GM11168 (cell line): ENCODE measurements at regions not wholly inside any gene's neighbourhood (a gene's known extent, or its start where the extent isn't known, plus 50 kb on each side); places are given as distances from the start of the nearest gene placed in this dataset.

Source experiments
- in situ Hi-C: fragments of 300-500 bp; cut with MboI; formaldehyde crosslinking; loops from one replicate; pipeline ENCODE4 v1.12.0; 2022; ENCODE audit warnings: low sequenced_read_pairs; ENCODE audit not compliant: unreplicated experiment

DNA sequence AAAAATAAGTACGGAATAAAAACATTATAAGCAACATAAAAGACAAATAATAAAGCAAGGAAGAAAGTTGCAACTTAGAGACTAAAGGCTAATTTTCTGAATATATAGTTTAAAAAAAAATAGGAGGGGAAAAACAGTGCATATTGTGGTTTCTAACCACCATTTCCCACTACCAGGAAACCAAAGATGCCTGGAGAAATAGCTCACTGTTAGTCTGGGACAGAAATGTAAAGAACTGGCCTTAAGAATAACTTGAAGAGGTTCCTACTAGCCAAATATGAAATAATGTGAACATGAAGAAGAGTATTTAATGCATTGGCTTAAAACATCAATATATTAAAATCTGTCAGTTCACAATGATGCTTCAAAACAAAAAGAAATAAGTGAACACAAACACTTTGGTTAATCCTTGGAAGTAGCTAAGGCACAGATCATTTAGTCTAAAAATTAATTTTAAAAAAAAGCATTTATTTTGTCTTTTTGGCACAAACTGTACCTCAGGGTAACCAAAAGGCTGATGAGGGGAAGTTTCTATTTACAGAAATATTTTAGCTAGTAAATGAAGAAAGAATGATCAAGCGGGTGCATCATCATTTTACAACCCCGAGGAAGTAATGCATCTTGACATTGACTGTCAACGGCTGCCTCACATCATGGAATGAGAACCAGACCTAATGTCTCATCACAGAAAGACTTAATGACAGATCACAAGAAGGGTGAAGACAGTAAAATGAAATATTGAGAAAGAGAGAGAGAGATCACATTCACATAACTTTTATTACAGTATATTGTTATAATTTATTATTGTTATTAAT, 297.2 kb upstream of the LDB2 start:
- in situ Hi-C loops, result no loop called here

GRCh38 chr4:17194586-17194985, 296.1 kb upstream of the LDB2 start:
- in situ Hi-C loops, result no loop called here

DNA sequence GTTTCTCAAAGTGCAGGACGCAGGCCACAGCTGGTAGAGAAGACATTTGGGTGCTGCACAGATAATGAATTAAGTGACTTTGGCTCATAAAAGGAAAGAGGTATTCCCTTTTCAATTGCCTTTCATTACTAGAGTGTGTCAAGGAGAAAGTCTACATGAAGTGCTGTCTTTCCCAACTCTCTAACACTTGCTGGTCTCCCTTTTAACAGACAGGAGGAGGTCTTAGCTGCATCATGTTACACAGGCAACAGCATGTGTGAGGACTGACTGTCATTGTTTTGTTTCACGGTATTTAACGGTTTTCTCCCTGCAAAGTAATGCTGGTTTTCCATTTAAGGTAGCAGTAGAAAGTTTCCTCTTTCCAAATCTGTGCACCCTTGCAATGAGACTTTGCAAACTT, 291.3 kb upstream of the LDB2 start:
- in situ Hi-C loops, result no loop called here

- in situ Hi-C loops, result no loop called here
These were observed 290.9 kb upstream of the LDB2 start for GRCh38 chr4:17189401-17189720.

GRCh38 chr4:17188547-17189400, 290.3 kb upstream of the LDB2 start:
- in situ Hi-C loops, result no loop called here

GRCh38 chr4:17188125-17188524, 289.7 kb upstream of the LDB2 start:
- in situ Hi-C loops, result no loop called here

- in situ Hi-C loops, result no loop called here
These were observed 288.6 kb upstream of the LDB2 start for GRCh38 chr4:17187003-17187402.

DNA sequence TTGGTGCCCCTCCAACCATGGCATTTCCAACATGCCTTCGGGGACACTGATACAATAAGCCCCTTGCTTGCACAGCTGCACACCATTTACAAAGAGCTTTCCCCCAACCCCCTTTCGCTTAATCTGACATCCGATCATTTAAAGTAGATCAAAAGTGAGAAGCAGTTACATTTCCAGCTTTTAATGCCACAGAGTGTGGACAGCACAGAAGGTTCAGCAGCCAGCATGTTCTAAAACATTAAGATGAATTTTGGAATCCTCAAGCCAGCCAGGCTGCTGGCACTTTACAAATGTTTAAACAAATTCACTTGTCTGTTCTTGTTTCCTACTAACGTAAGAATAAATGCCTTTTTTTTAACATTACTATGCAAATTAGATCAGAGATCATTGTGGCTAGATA, 284.4 kb upstream of the LDB2 start:
- in situ Hi-C loops, result no loop called here

DNA sequence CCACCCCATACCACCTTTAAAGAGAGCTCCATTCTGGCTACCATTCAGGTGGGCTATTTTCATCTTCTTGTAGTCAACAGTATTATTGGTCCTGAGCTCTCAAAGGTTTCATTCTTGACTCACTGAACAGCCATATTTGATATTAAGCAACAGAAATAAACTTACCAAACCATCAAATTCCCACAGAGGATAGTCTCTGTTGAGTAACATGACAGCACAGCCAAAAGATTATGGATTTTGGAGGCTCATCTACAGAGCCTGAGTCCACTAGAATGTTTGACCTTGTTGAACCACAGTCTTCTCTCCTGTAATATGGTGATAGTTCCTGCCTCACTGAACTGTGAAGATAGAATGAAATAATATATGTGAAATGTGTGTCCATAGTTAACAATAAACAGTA, 276.3 kb upstream of the LDB2 start:
- in situ Hi-C loops, result no loop called here

- in situ Hi-C loops, result no loop called here
These were observed 274.9 kb upstream of the LDB2 start for GRCh38 chr4:17173300-17173699.

DNA sequence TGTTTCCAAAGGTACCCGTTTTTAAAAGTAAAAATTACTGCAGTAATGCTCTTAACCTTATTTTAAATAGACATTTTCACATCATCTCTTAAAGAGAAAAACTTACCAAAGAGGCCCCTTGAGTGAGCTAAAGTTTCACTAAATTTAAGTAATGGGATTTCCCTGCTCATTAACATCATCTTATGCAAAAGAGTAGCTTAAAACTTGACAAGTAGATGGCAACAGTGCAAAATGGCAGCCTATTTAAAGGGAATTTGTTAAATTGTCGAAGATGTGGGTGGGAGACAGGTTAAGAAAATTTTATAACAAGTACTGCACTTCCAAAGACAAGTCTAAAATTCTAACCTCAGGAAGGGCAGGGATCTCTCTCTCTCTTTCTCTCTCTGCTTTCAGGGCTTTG, 271.7 kb upstream of the LDB2 start:
- in situ Hi-C loops, result no loop called here

DNA sequence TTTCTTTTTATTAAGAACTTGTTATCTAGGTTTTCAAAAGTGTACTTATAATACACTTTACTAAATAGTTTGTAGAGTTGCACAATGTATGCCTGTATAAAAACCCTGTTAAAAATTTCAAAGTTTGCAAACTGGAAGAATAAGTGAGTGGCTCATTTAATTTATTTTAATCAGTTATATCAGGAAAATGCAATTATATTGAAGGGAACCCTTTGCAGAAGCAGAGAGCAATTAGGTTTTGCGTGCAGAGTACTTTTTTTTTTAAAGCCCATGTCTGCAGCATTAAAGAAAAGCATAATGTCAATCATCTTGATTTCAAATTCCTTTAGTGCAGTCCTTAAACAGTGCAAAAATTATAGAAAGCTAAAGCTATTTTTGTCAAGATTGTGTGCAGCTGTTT, 271.3 kb upstream of the LDB2 start:
- in situ Hi-C loops, result no loop called here

DNA sequence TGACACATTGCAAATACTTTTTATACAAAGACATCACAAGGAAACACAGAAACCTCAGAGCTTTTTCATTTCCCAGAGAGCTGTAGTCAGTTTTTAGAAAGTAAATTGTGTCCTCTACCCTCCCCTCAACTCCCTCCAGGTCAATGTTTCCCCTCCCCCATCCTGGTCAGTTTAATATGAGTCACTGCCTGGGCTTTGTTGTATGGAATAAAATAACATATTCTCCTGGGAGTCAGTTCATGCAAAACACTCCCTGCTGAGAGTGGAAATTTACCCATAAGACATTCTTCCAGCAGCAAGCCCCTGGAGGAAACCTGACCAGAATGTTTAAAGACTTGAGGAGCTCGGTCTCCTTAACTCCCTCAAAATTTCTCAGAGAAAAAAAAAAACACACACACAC, 270.1 kb upstream of the LDB2 start:
- in situ Hi-C loops, result no loop called here

GRCh38 chr4:17166954-17167353, 268.5 kb upstream of the LDB2 start:
- in situ Hi-C loops, result no loop called here

DNA sequence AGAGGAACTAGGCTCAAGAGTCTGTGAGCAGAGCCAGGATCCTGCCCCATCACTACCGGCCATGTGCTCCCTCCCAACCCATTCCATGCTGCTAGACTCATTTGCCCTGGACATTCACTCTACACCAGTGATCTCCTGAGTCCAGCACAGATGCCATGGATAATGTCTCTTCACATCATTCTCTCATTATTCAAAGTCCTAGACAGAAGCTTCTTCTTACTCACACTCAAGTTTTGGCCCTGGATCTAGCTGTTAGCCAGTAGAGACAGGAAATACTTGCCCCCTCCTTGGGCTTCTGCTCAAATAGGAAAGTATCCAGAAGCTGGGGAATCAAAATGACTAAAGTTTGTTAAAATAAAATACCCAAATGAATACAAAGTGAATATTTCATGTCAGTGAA, 266.8 kb upstream of the LDB2 start:
- in situ Hi-C loops, result no loop called here

DNA sequence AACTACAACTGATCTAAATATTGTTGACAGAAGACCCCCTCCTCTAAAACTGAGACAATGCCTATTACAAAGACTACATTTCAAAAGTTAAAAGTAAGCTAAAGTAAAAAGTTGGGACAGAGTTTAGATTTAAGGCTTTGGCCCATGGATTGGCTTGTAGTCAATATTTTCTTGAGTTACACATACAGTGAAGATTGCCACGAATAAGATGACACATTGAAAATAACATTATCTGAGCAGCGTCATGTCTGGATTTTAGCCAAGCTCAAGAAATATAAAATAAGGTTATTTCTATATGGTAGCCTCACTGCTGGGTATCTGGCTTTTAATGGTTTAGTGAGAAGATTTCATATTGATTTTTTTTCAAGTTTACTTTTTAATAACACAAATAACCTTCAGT, 266.2 kb upstream of the LDB2 start:
- in situ Hi-C loops, result no loop called here

GRCh38 chr4:17163156-17163771, 264.8 kb upstream of the LDB2 start:
- in situ Hi-C loops, result no loop called here

DNA sequence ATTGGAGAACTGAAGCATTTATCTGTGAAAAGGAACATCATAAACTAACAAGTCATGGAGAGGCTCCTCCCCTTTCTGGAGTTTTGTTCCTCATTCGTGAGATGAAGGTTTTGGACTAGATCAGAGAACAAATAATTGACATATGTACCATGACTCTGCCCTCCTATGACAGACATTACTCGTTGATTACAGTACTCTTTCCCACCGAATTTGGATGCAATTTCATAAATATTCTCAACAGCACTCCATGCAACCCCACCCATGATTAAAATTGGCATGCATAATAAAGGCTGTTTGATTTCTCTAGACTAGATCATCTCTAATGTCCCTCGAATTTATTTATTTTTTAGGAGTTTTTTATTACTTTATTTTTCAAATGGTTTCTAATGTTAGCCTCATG, 258.9 kb upstream of the LDB2 start:
- in situ Hi-C loops, result no loop called here

GRCh38 chr4:17155486-17155885, 257.0 kb upstream of the LDB2 start:
- in situ Hi-C loops, result no loop called here

DNA sequence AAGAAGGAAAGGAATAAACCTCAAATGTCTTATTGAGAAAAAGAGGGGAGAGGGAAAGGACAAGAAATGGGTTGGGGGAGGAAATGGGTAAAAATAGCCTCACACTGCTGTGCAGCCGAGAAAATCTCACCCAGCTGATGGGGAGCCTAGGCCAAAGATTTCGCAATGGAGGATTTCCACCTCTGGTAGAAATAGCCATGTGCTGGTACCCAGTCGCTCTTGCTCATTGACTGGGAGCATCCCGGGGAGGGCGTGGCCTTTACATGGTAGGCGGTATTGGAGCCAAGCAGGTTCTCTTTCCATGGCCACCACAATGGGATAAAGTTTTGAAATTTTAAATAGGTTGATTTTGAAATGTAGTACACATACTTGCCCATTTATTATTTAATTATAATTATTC, 255.1 kb upstream of the LDB2 start:
- in situ Hi-C loops, result no loop called here

GRCh38 chr4:17152941-17153540, 254.6 kb upstream of the LDB2 start:
- in situ Hi-C loops, result no loop called here
